GM04504 (cell line): ENCODE measurements at regions not wholly inside any gene's neighbourhood (a gene's known extent, or its start where the extent isn't known, plus 50 kb on each side); places are given as distances from the start of the nearest gene placed in this dataset.
"Not testable (repeated sequence)": the region's sequence is repeated elsewhere in the genome, so short reads cannot be mapped to it uniquely, and the experiment has no call there.

Source experiments
- DNase-seq: peaks from one replicate; pipeline ENCODE4 v3.0.0-alpha.2; 2012; ENCODE audit warnings: low read depth

- no peak for DNase-seq
Measured at GRCh38 chr2:111251711-111252110, 131.0 kb downstream of the BCL2L11 start.

GRCh38 chr2:111252436-111252835, 131.7 kb downstream of the BCL2L11 start:
- DNase-seq, result no peak

- not testable (repeated sequence) for DNase-seq
Measured at GRCh38 chr2:111254916-111255315, 134.2 kb downstream of the BCL2L11 start.

GRCh38 chr2:111256628-111257027, 135.9 kb downstream of the BCL2L11 start:
- DNase-seq, result not testable (repeated sequence)

- DNase-seq, result not testable (repeated sequence)
Measured at GRCh38 chr2:111257607-111258006, 136.9 kb downstream of the BCL2L11 start.

GRCh38 chr2:111258318-111258717, 137.6 kb downstream of the BCL2L11 start:
- DNase-seq, result not testable (repeated sequence)

GRCh38 chr2:111262627-111263379, 142.1 kb downstream of the BCL2L11 start:
- not testable (repeated sequence) for DNase-seq

GRCh38 chr2:111263380-111264017, 142.8 kb downstream of the BCL2L11 start:
- DNase-seq, result not testable (repeated sequence)

- DNase-seq, result not testable (repeated sequence)
Measured at GRCh38 chr2:111264956-111265355, 144.2 kb downstream of the BCL2L11 start.

- DNase-seq, result not testable (repeated sequence)
Measured at GRCh38 chr2:111266556-111266955, 145.8 kb downstream of the BCL2L11 start.

GRCh38 chr2:111267038-111267437, 146.3 kb downstream of the BCL2L11 start:
- not testable (repeated sequence) for DNase-seq

GRCh38 chr2:111269761-111270323, 149.1 kb downstream of the BCL2L11 start:
- DNase-seq, result not testable (repeated sequence)

GRCh38 chr2:111270569-111270968, 149.9 kb downstream of the BCL2L11 start:
- not testable (repeated sequence) for DNase-seq

GRCh38 chr2:111271647-111272304, 151.1 kb downstream of the BCL2L11 start:
- not testable (repeated sequence) for DNase-seq

GRCh38 chr2:111273007-111273406, 152.3 kb downstream of the BCL2L11 start:
- DNase-seq, result not testable (repeated sequence)

GRCh38 chr2:111275047-111275853, 154.5 kb downstream of the BCL2L11 start:
- DNase-seq, result not testable (repeated sequence)

GRCh38 chr2:111275854-111276171, 155.1 kb downstream of the BCL2L11 start:
- DNase-seq, result not testable (repeated sequence)

GRCh38 chr2:111278133-111278532, 157.4 kb downstream of the BCL2L11 start:
- DNase-seq, result not testable (repeated sequence)

- not testable (repeated sequence) for DNase-seq
Measured at GRCh38 chr2:111280709-111281286, 160.1 kb downstream of the BCL2L11 start.

GRCh38 chr2:111282162-111282561, 161.4 kb downstream of the BCL2L11 start:
- DNase-seq, result not testable (repeated sequence)
